Activated CD4-positive, alpha-beta T cell treated with anti-CD3 and anti-CD28 coated beads, Interleukin-10, Interleukin-2, amounts not matched to agents 100 ng/mL and 50 ng/mL, durations not matched to agents 16 hours and 8 hours (primary cell): ENCODE measurements at regions not wholly inside any gene's neighbourhood (a gene's known extent, or its start where the extent isn't known, plus 50 kb on each side); places are given as distances from the start of the nearest gene placed in this dataset.
A peak's percentile ranks its signal among the peaks of the same experiment; 100 is the strongest.

ENCODE experiments used
- DNase-seq: peaks from one replicate; pipeline ENCODE4 v3.0.0-alpha.2; 2020

GRCh38 chr4:116397714-116398113 lies 687.7 kb downstream of the TRAM1L1 start:
- no peak for DNase-seq

GRCh38 chr4:116397291-116397690 lies 688.1 kb downstream of the TRAM1L1 start:
- no peak for DNase-seq

- no peak for DNase-seq
These were observed 690.0 kb downstream of the TRAM1L1 start for GRCh38 chr4:116395408-116395807.

GRCh38 chr4:116391020-116391419 lies 694.4 kb downstream of the TRAM1L1 start:
- no peak for DNase-seq

- DNase-seq, result no peak
These were observed 696.2 kb downstream of the TRAM1L1 start for GRCh38 chr4:116389139-116389538.

GRCh38 chr4:116387937-116388474 lies 697.4 kb downstream of the TRAM1L1 start:
- DNase-seq, result no peak

- DNase-seq, result no peak
These were observed 698.5 kb downstream of the TRAM1L1 start for GRCh38 chr4:116386856-116387255.

- DNase-seq, result no peak
These were observed 699.8 kb downstream of the TRAM1L1 start for GRCh38 chr4:116385583-116385982.

GRCh38 chr4:116374815-116375214 lies 710.6 kb downstream of the TRAM1L1 start:
- no peak for DNase-seq

- no peak for DNase-seq
These were observed 722.8 kb downstream of the TRAM1L1 start for GRCh38 chr4:116362583-116362982.

- DNase-seq, result no peak
These were observed 723.6 kb downstream of the TRAM1L1 start for GRCh38 chr4:116361790-116362189.

- DNase-seq, result peak; percentile 66
These were observed 726.6 kb downstream of the TRAM1L1 start for GRCh38 chr4:116358633-116359222.

- DNase-seq, result no peak
These were observed 727.6 kb downstream of the TRAM1L1 start for GRCh38 chr4:116357758-116358157.

- DNase-seq, result no peak
These were observed 738.6 kb downstream of the TRAM1L1 start for GRCh38 chr4:116346750-116347149.

GRCh38 chr4:116343809-116344208 lies 741.6 kb downstream of the TRAM1L1 start:
- DNase-seq, result no peak

- no peak for DNase-seq
These were observed 743.2 kb downstream of the TRAM1L1 start for GRCh38 chr4:116342143-116342542.

GRCh38 chr4:116332508-116332907 lies 752.9 kb downstream of the TRAM1L1 start:
- DNase-seq, result no peak

GRCh38 chr4:116328261-116328860 lies 757.0 kb downstream of the TRAM1L1 start:
- DNase-seq, result no peak

GRCh38 chr4:116323606-116324005 lies 761.8 kb downstream of the TRAM1L1 start:
- DNase-seq, result no peak

GRCh38 chr4:116321471-116321870 lies 763.9 kb downstream of the TRAM1L1 start:
- DNase-seq, result no peak

- DNase-seq, result no peak
These were observed 764.5 kb downstream of the TRAM1L1 start for GRCh38 chr4:116320859-116321258.

GRCh38 chr4:116303736-116304188 lies 781.6 kb downstream of the TRAM1L1 start:
- no peak for DNase-seq

GRCh38 chr4:116302990-116303735 lies 782.2 kb downstream of the TRAM1L1 start:
- DNase-seq, result no peak

- DNase-seq, result no peak
These were observed 810.4 kb downstream of the TRAM1L1 start for GRCh38 chr4:116275006-116275405.
